Breast epithelium (tissue), 4 donors: ENCODE measurements at regions not wholly inside any gene's neighbourhood (a gene's known extent, or its start where the extent isn't known, plus 50 kb on each side); places are given as distances from the start of the nearest gene placed in this dataset.

ENCODE experiments used
- DNase-seq, 2 donors: peaks; one replicate each; pipeline ENCODE4 v3.0.0-alpha.2; 2019; ENCODE audit warnings: low spot score in 2 of 2
- H3K27ac ChIP-seq, 2 donors: fragments of 200-600 bp; sonication (generic) in 1 of 2; one replicate each; pipeline ENCODE4 v1.5.1; 2016 to 2019; ENCODE audit warnings: mild to moderate bottlenecking in 1 of 2
- H3K27me3 ChIP-seq, 2 donors: fragments of 200-600 bp; sonication (generic) in 1 of 2; one replicate each; pipeline versions ENCODE4 v1.5.1 to v1.6.0; 2017 to 2019; ENCODE audit warnings: control low read depth in 1 of 2, mild to moderate bottlenecking in 1 of 2
- H3K36me3 ChIP-seq: fragments of 200-600 bp; one replicate; pipeline ENCODE4 v1.5.1; 2019
- H3K4me1 ChIP-seq, 2 donors: fragments of 200-600 bp; sonication (generic); one replicate each; pipeline ENCODE4 v1.5.1; 2016 to 2019; ENCODE audit warnings: control low read depth in 1 of 2
- H3K4me3 ChIP-seq, 3 donors: fragments of 200-600 bp; sonication (generic); 1 replicate in 2 of 3; 2 replicates in 1 of 3; pipeline ENCODE4 v1.5.1; 2016 to 2019; ENCODE audit warnings: mild to moderate bottlenecking in 3 of 3, moderate library complexity in 2 of 3
- H3K9me3 ChIP-seq, 2 donors: fragments of 200-600 bp; sonication (generic) in 1 of 2; one replicate each; pipeline ENCODE4 v1.5.1; 2016 to 2019; ENCODE audit warnings: control low read depth in 1 of 2
- CTCF ChIP-seq, 3 donors: fragments of 450-650 bp; IDR thresholded peaks; one replicate each; pipeline ENCODE4 v1.5.1; 2016 to 2017; ENCODE audit warnings: antibody characterized with exemption in 3 of 3, mild to moderate bottlenecking in 3 of 3, moderate library complexity in 3 of 3
- POLR2A ChIP-seq: fragments of 450-650 bp; IDR thresholded peaks from one replicate; pipeline ENCODE4 v1.6.1; 2016; ENCODE audit warnings: antibody characterized with exemption, mild to moderate bottlenecking, moderate library complexity
- POLR2AphosphoS5 ChIP-seq, 3 donors: sonication (generic); formaldehyde crosslinking; IDR thresholded peaks; one replicate each; pipeline ENCODE4 v1.6.1; 2017; ENCODE audit warnings: antibody characterized with exemption in 3 of 3
- intact Hi-C: fragments of 100-400 bp; cut with DNase I; formaldehyde crosslinking; loops from one replicate; pipeline ENCODE4 v1.15.1; 2023; ENCODE audit warnings: low total_unique reads

GRCh38 chr4:15270201-15270600 lies 157.6 kb upstream of the C1QTNF7 start:
- no peak for DNase-seq
- intact Hi-C loops = no loop called here
- H3K9me3 ChIP-seq = peaks cover 0 to 33% of the 10 kb centered on the region in 2 donors
- H3K36me3 ChIP-seq = no peaks in the 10 kb centered on the region
- no peaks in the 10 kb centered on the region for H3K27me3 ChIP-seq
- no peaks in the 10 kb centered on the region for H3K4me1 ChIP-seq
- TF ChIP-seq CTCF (IDR thresholded peaks at IDR 0.05) = no peak
- no peak for TF ChIP-seq POLR2A
- no peak for TF ChIP-seq POLR2AphosphoS5 (IDR thresholded peaks at IDR 0.05)
- no peak overlapping the region for H3K4me3 ChIP-seq
- H3K27ac ChIP-seq = no peak overlapping the region

GRCh38 chr4:15286041-15286440 lies 141.8 kb upstream of the C1QTNF7 start:
- H3K27me3 ChIP-seq = no peaks in the 10 kb centered on the region
- H3K36me3 ChIP-seq = no peaks in the 10 kb centered on the region
- H3K9me3 ChIP-seq = no peaks in the 10 kb centered on the region
- no peak for DNase-seq
- intact Hi-C loops = no loop called here
- no peak overlapping the region for H3K27ac ChIP-seq
- TF ChIP-seq POLR2AphosphoS5 (IDR thresholded peaks at IDR 0.05) (no peak), POLR2A (no peak), CTCF (IDR thresholded peaks at IDR 0.05) (no peak)
- no peaks in the 10 kb centered on the region for H3K4me1 ChIP-seq
- no peak overlapping the region for H3K4me3 ChIP-seq

GRCh38 chr4:15291122-15291521 lies 136.7 kb upstream of the C1QTNF7 start:
- no peak for TF ChIP-seq CTCF (IDR thresholded peaks at IDR 0.05)
- TF ChIP-seq POLR2AphosphoS5 (IDR thresholded peaks at IDR 0.05) = no peak
- no peaks in the 10 kb centered on the region for H3K27me3 ChIP-seq
- H3K27ac ChIP-seq = no peak overlapping the region
- no peaks in the 10 kb centered on the region for H3K36me3 ChIP-seq
- intact Hi-C loops = no loop called here
- no peak for DNase-seq
- no peaks in the 10 kb centered on the region for H3K9me3 ChIP-seq
- no peaks in the 10 kb centered on the region for H3K4me1 ChIP-seq
- no peak overlapping the region for H3K4me3 ChIP-seq

GRCh38 chr4:15293711-15294110 lies 134.1 kb upstream of the C1QTNF7 start:
- no peaks in the 10 kb centered on the region for H3K9me3 ChIP-seq
- H3K27ac ChIP-seq = no peak overlapping the region
- H3K27me3 ChIP-seq = no peaks in the 10 kb centered on the region
- TF ChIP-seq POLR2A (no peak), POLR2AphosphoS5 (IDR thresholded peaks at IDR 0.05) (no peak), CTCF (IDR thresholded peaks at IDR 0.05) (no peak)
- no peak overlapping the region for H3K4me3 ChIP-seq
- no peaks in the 10 kb centered on the region for H3K36me3 ChIP-seq
- intact Hi-C loops = no loop called here
- DNase-seq = no peak
- no peaks in the 10 kb centered on the region for H3K4me1 ChIP-seq

GRCh38 chr4:15294202-15294601 lies 133.6 kb upstream of the C1QTNF7 start:
- no peaks in the 10 kb centered on the region for H3K27me3 ChIP-seq
- intact Hi-C loops = no loop called here
- DNase-seq = no peak

More at GRCh38 chr4:15294202-15294601, 133.6 kb upstream of the C1QTNF7 start:
- H3K36me3 ChIP-seq = no peaks in the 10 kb centered on the region
- no peak overlapping the region for H3K4me3 ChIP-seq
- H3K4me1 ChIP-seq = no peaks in the 10 kb centered on the region
- no peak overlapping the region for H3K27ac ChIP-seq
- no peak for TF ChIP-seq POLR2AphosphoS5 (IDR thresholded peaks at IDR 0.05)
- no peak for TF ChIP-seq CTCF (IDR thresholded peaks at IDR 0.05)
- TF ChIP-seq POLR2A = no peak
- H3K9me3 ChIP-seq = no peaks in the 10 kb centered on the region
